CD4-positive, alpha-beta T cell (primary cell): ENCODE measurements at regions not wholly inside any gene's neighbourhood (a gene's known extent, or its start where the extent isn't known, plus 50 kb on each side); places are given as distances from the start of the nearest gene placed in this dataset.

Source experiments
- ATAC-seq: fragments of 200-7000 bp; cut with Tn5 transposase; one replicate; pipeline ENCODE4 v1.10.0; 2022; ENCODE audit warnings: mild to moderate bottlenecking; ENCODE audit not compliant: poor library complexity
- CTCF ChIA-PET: fragments of 350-600 bp; sonication (Branson Sonifier 250); formaldehyde crosslinking; loops from one replicate; lab custom pipeline; 2021; ENCODE audit warnings: antibody characterized with exemption, inconsistent platforms; lab: Charles Lee
- POLR2A ChIA-PET: fragments of 350-600 bp; sonication (Branson Sonifier 250); formaldehyde crosslinking; loops from one replicate; lab custom pipeline; 2021; ENCODE audit warnings: antibody characterized with exemption, inconsistent platforms; lab: Charles Lee
- DNase-seq, 14 experiments: peaks; one replicate each; pipeline ENCODE4 v3.0.0-alpha.2; 2013 to 2020; ENCODE audit warnings: mixed read lengths in 2 of 14
- H3K27ac ChIP-seq, 2 donors: one replicate each; pipeline versions ENCODE4 v1.5.1 to v1.7.0; 2013; ENCODE audit warnings: low read length in 2 of 2, low read depth in 1 of 2, mild to moderate bottlenecking in 1 of 2
- H3K27me3 ChIP-seq, 2 experiments: 1 replicate in 1 of 2; 2 replicates in 1 of 2; pipeline versions ENCODE4 v1.6.1 to v1.7.0; 2013; ENCODE audit warnings: low read length in 2 of 2, control low read depth in 1 of 2, mild to moderate bottlenecking in 1 of 2, moderate library complexity in 1 of 2; ENCODE audit not compliant: insufficient read depth in 2 of 2, control insufficient read depth in 1 of 2
- H3K36me3 ChIP-seq: one replicate; pipeline ENCODE4 v1.6.1; 2013; ENCODE audit warnings: low read length, control low read depth; ENCODE audit not compliant: insufficient read depth
- H3K4me1 ChIP-seq: one replicate; pipeline ENCODE4 v1.6.1; 2013; ENCODE audit warnings: low read length, control low read depth; ENCODE audit not compliant: insufficient read depth
- H3K4me3 ChIP-seq: one replicate; pipeline ENCODE4 v1.5.1; 2013; ENCODE audit warnings: mild to moderate bottlenecking, low read length, moderate library complexity
- H3K9me3 ChIP-seq, 2 experiments: 1 replicate in 1 of 2; 2 replicates in 1 of 2; pipeline versions ENCODE4 v1.6.1 to v1.7.0; 2013; ENCODE audit warnings: low read length in 2 of 2, mild to moderate bottlenecking in 2 of 2, control low read depth in 1 of 2, moderate library complexity in 1 of 2; ENCODE audit not compliant: control insufficient read depth in 1 of 2, insufficient read depth in 1 of 2
- H3K27ac Mint-ChIP-seq: one replicate; pipeline ENCODE4 v1.8.0; 2020; ENCODE audit warnings: mixed read lengths
- H3K27me3 Mint-ChIP-seq: one replicate; pipeline ENCODE4 v1.8.0; 2021; ENCODE audit warnings: mixed read lengths
- H3K36me3 Mint-ChIP-seq: one replicate; pipeline ENCODE4 v1.8.0; 2021; ENCODE audit warnings: low read depth, mixed read lengths
- H3K4me1 Mint-ChIP-seq: one replicate; pipeline ENCODE4 v1.8.0; 2021; ENCODE audit warnings: low read depth, mixed read lengths
- H3K4me3 Mint-ChIP-seq: one replicate; pipeline ENCODE4 v1.8.0; 2020; ENCODE audit warnings: mild to moderate bottlenecking, mixed read lengths
- H3K9me3 Mint-ChIP-seq: one replicate; pipeline ENCODE4 v1.8.0; 2020; ENCODE audit warnings: mixed read lengths
- intact Hi-C, 2 experiments: fragments of 100-400 bp; cut with DNase I in 1 of 2; cut with micrococcal nuclease in 1 of 2; formaldehyde crosslinking; loops; one replicate each; pipeline versions ENCODE4 v1.15.1 to v1.9.0; 2023 to 2025; cut with DNase I, micrococcal nuclease
- TF ChIP-seq, protein P1 (sequence below): fragments of 200-600 bp; IDR thresholded peaks from one replicate; pipeline ENCODE4 v1.8.0; 2022; ENCODE audit warnings: antibody characterized with exemption, mild to moderate bottlenecking

DNA sequence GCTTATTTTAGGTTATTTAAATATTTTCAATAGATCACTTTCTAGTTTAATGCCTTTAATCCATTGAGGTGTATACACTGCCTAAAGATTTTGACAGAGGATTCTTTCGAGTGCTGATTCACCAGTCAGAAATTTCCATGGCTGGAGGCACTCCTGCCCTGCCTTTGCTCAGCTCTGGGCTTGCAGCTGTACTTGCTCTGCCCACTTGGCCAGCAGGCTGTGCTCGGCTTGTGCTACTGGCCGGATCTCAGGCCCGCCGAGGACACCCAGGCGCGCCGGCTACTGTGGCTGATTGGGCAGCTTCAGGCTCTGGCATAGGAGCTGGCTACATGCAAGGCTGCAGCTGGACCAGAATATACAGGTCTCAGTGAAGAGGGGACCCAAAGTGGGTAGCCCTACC, 675.1 kb upstream of the MMS22L start:
- Histone ChIP-seq H3K4me1 (no peaks in the 10 kb centered on the region), H3K4me3 (no peak overlapping the region)

DNA sequence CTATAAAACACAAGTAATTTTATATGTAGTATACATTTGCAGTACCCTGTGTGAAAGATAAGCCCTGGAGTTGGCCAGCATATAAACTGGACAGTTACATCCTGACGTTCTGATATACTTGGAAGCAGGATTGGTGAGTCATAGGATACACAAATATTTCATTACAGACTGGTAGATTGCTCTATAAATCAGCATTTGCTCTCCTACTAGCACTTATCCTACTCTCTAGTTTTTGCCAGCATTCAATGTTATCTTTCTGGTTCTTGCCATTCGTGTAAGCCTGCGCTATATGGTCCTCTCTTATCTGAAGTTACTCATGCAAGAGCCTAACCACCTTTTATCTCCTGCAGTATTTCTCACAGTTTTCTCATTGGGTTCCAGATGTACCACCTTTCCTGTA, 680.2 kb upstream of the MMS22L start:
- ChIA-PET POLR2A (no interaction called here), CTCF (no interaction called here)
- Mint-ChIP-seq H3K9me3 (no peaks in the 10 kb centered on the region), H3K27me3 (no peaks in the 10 kb centered on the region), H3K27ac (no peak overlapping the region), H3K4me1 (no peaks in the 10 kb centered on the region), H3K36me3 (no peaks in the 10 kb centered on the region), H3K4me3 (no peak overlapping the region)
- Histone ChIP-seq H3K9me3 (peaks cover 0 to 2% of the 10 kb centered on the region in 2 experiments), H3K36me3 (no peaks in the 10 kb centered on the region), H3K27ac (no peak overlapping the region), H3K27me3 (no peaks in the 10 kb centered on the region), H3K4me1 (no peaks in the 10 kb centered on the region), H3K4me3 (no peak overlapping the region)
- ATAC-seq (no peak), DNase-seq (no peak)
- intact Hi-C loops: no loop called here
- TF ChIP-seq, protein P1, sequence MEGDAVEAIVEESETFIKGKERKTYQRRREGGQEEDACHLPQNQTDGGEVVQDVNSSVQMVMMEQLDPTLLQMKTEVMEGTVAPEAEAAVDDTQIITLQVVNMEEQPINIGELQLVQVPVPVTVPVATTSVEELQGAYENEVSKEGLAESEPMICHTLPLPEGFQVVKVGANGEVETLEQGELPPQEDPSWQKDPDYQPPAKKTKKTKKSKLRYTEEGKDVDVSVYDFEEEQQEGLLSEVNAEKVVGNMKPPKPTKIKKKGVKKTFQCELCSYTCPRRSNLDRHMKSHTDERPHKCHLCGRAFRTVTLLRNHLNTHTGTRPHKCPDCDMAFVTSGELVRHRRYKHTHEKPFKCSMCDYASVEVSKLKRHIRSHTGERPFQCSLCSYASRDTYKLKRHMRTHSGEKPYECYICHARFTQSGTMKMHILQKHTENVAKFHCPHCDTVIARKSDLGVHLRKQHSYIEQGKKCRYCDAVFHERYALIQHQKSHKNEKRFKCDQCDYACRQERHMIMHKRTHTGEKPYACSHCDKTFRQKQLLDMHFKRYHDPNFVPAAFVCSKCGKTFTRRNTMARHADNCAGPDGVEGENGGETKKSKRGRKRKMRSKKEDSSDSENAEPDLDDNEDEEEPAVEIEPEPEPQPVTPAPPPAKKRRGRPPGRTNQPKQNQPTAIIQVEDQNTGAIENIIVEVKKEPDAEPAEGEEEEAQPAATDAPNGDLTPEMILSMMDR: no peak

More for the DNA sequence above, 675.1 kb upstream of the MMS22L start:
- Mint-ChIP-seq H3K4me3 (no peak overlapping the region), H3K27ac (no peak overlapping the region), H3K9me3 (peaks cover 3% of the 10 kb centered on the region), H3K27me3 (no peaks in the 10 kb centered on the region), H3K36me3 (no peaks in the 10 kb centered on the region), H3K4me1 (no peaks in the 10 kb centered on the region)
- TF ChIP-seq, protein P1: no peak
- Histone ChIP-seq H3K9me3 (peaks cover 0 to 5% of the 10 kb centered on the region in 2 experiments), H3K27me3 (no peaks in the 10 kb centered on the region), H3K36me3 (no peaks in the 10 kb centered on the region), H3K27ac (no peak overlapping the region)
- ATAC-seq (no peak), DNase-seq (no peak)
- intact Hi-C loops: no loop called here
- ChIA-PET CTCF (no interaction called here), POLR2A (no interaction called here)

DNA sequence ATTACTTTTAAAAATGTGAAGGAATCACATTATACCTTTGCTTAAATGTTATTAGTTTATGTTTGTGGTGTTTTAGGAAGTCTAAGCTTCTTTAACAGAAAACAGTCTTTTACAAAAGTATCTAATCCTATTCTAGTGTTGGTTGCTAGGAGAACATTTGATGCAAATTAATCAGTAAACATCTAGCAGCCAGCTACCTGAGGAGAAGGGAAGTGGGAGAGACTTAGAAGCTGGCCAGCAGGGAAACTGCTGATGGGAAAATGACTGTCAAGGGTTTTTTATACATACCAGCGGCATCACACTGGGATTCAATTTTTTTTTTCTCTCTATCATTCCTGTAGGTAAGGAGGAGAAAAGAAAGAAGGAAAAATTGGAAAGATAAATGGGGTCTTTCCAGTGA, 686.0 kb upstream of the MMS22L start:
- intact Hi-C loops: no loop called here
- no peak for ATAC-seq

More for the DNA sequence above, 686.0 kb upstream of the MMS22L start:
- Histone ChIP-seq H3K4me3 (no peak overlapping the region), H3K9me3 (peaks cover 0 to 4% of the 10 kb centered on the region in 2 experiments), H3K27me3 (no peaks in the 10 kb centered on the region), H3K4me1 (no peaks in the 10 kb centered on the region), H3K27ac (no peak overlapping the region), H3K36me3 (no peaks in the 10 kb centered on the region)
- TF ChIP-seq, protein P1: no peak
- DNase-seq: no peak
- POLR2A ChIA-PET: no interaction called here
- Mint-ChIP-seq H3K4me3 (no peak overlapping the region), H3K4me1 (no peaks in the 10 kb centered on the region), H3K27ac (no peak overlapping the region), H3K27me3 (no peaks in the 10 kb centered on the region), H3K36me3 (no peaks in the 10 kb centered on the region), H3K9me3 (peaks cover under 1% of the 10 kb centered on the region)
- CTCF ChIA-PET: no interaction called here
